Ascending aorta (tissue), 2 donors: ENCODE measurements at regions not wholly inside any gene's neighbourhood (a gene's known extent, or its start where the extent isn't known, plus 50 kb on each side); places are given as distances from the start of the nearest gene placed in this dataset.

Experiments
- DNase-seq, 2 donors: peaks; one replicate each; pipeline ENCODE4 v3.0.0-alpha.2; 2019; ENCODE audit warnings: low spot score in 2 of 2
- H3K27ac ChIP-seq, 2 donors: fragments of 200-600 bp; sonication (generic); one replicate each; pipeline ENCODE4 v1.5.1; 2016 to 2017; ENCODE audit warnings: mild to moderate bottlenecking in 1 of 2
- H3K27me3 ChIP-seq: fragments of 200-600 bp; sonication (generic); one replicate; pipeline ENCODE4 v1.5.1; 2017
- H3K36me3 ChIP-seq, 2 donors: fragments of 200-600 bp; sonication (generic); one replicate each; pipeline ENCODE4 v1.5.1; 2016
- H3K4me1 ChIP-seq, 2 donors: fragments of 200-600 bp; sonication (generic); one replicate each; pipeline ENCODE4 v1.5.1; 2016 to 2017; ENCODE audit warnings: mild to moderate bottlenecking in 1 of 2
- H3K4me3 ChIP-seq, 2 donors: fragments of 200-600 bp; sonication (generic); one replicate each; pipeline ENCODE4 v1.5.1; 2016 to 2017; ENCODE audit warnings: mild to moderate bottlenecking in 1 of 2
- H3K9me3 ChIP-seq, 2 donors: fragments of 200-600 bp; sonication (generic); one replicate each; pipeline ENCODE4 v1.5.1; 2016
- CTCF ChIP-seq, 3 experiments: fragments of 200-600 bp in 2 of 3; fragments of 450-650 bp in 1 of 3; sonication (generic) in 2 of 3; IDR thresholded peaks; one replicate each; pipeline ENCODE4 v1.5.1; 2016 to 2019; ENCODE audit warnings: antibody characterized with exemption in 3 of 3, mild to moderate bottlenecking in 1 of 3, moderate library complexity in 1 of 3
- intact Hi-C: fragments of 100-400 bp; cut with DNase I; formaldehyde crosslinking; loops from one replicate; pipeline ENCODE4 v1.15.1; 2023

- Histone ChIP-seq H3K36me3 (no peaks in the 10 kb centered on the region), H3K27ac (no peak overlapping the region), H3K27me3 (no peaks in the 10 kb centered on the region), H3K4me3 (no peak overlapping the region), H3K4me1 (no peaks in the 10 kb centered on the region), H3K9me3 (no peaks in the 10 kb centered on the region)
- no peak for TF ChIP-seq CTCF (IDR thresholded peaks at IDR 0.05)
- intact Hi-C loops = no loop called here
- DNase-seq = no peak
These were observed 533.5 kb downstream of the TNS1 start for GRCh38 chr2:217469203-217469810.

- Histone ChIP-seq H3K27me3 (no peaks in the 10 kb centered on the region), H3K4me3 (no peak overlapping the region), H3K36me3 (no peaks in the 10 kb centered on the region), H3K27ac (no peak overlapping the region), H3K4me1 (no peaks in the 10 kb centered on the region), H3K9me3 (no peaks in the 10 kb centered on the region)
- no peak for DNase-seq
- intact Hi-C loops = no loop called here
- no peak for TF ChIP-seq CTCF (IDR thresholded peaks at IDR 0.05)
These were observed 534.6 kb downstream of the TNS1 start for GRCh38 chr2:217468042-217468830.

- Histone ChIP-seq H3K36me3 (no peaks in the 10 kb centered on the region), H3K4me3 (no peak overlapping the region), H3K27ac (no peak overlapping the region), H3K4me1 (no peaks in the 10 kb centered on the region), H3K9me3 (no peaks in the 10 kb centered on the region), H3K27me3 (no peaks in the 10 kb centered on the region)
- intact Hi-C loops = no loop called here
- TF ChIP-seq CTCF (IDR thresholded peaks at IDR 0.05) = no peak
- no peak for DNase-seq
These were observed 535.5 kb downstream of the TNS1 start for GRCh38 chr2:217467331-217467730.

- no peaks in the 10 kb centered on the region for H3K9me3 ChIP-seq
- intact Hi-C loops = no loop called here
- no peak overlapping the region for H3K27ac ChIP-seq
- TF ChIP-seq CTCF (IDR thresholded peaks at IDR 0.05) = no peak
- no peaks in the 10 kb centered on the region for H3K36me3 ChIP-seq
- no peaks in the 10 kb centered on the region for H3K4me1 ChIP-seq
- DNase-seq = no peak
- H3K4me3 ChIP-seq = no peak overlapping the region
- H3K27me3 ChIP-seq = no peaks in the 10 kb centered on the region
These were observed 536.0 kb downstream of the TNS1 start for GRCh38 chr2:217466805-217467204.

GRCh38 chr2:217466104-217466503 is 536.7 kb downstream of the TNS1 start:
- no peaks in the 10 kb centered on the region for H3K4me1 ChIP-seq
- no peaks in the 10 kb centered on the region for H3K27me3 ChIP-seq
- intact Hi-C loops = no loop called here
- no peak overlapping the region for H3K27ac ChIP-seq
- H3K9me3 ChIP-seq = no peaks in the 10 kb centered on the region
- no peak overlapping the region for H3K4me3 ChIP-seq
- no peak for DNase-seq
- no peak for TF ChIP-seq CTCF (IDR thresholded peaks at IDR 0.05)
- no peaks in the 10 kb centered on the region for H3K36me3 ChIP-seq
